ENCODE measurements at regions not wholly inside any gene's neighbourhood (a gene's known extent, or its start where the extent isn't known, plus 50 kb on each side); places are given as distances from the start of the nearest gene placed in this dataset.
"Not testable (repeated sequence)": the region's sequence is repeated elsewhere in the genome, so short reads cannot be mapped to it uniquely, and the experiment has no call there.

- no peak for TF ChIP-seq CTCF (IDR thresholded peaks at IDR 0.05; ENCODE audit: insufficient read depth, low read length, poor library complexity, severe bottlenecking)
- DNase-seq (ENCODE audit: low read depth) = no peak
- no peak overlapping the region for H3K4me3 ChIP-seq (ENCODE audit: low read depth, low read length)
- no peaks in the 10 kb centered on the region for H3K27me3 ChIP-seq (ENCODE audit: control insufficient read depth, insufficient read depth, low read length)
- H3K36me3 ChIP-seq (ENCODE audit: control insufficient read depth, insufficient read depth, low read length) = no peaks in the 10 kb centered on the region
These were observed 1156.1 kb downstream of the TBL1XR1 start for GRCh38 chr3:176041185-176041584.

- no peak for DNase-seq (ENCODE audit: low read depth)
- no peaks in the 10 kb centered on the region for H3K36me3 ChIP-seq (ENCODE audit: control insufficient read depth, insufficient read depth, low read length)
- no peak for TF ChIP-seq CTCF (IDR thresholded peaks at IDR 0.05; ENCODE audit: insufficient read depth, low read length, poor library complexity, severe bottlenecking)
These were observed 1159.6 kb downstream of the TBL1XR1 start for GRCh38 chr3:176037636-176038035.

GRCh38 chr3:176032043-176032442 lies 1165.2 kb downstream of the TBL1XR1 start:
- Histone ChIP-seq H3K4me3 (ENCODE audit: low read depth, low read length) (no peak overlapping the region), H3K27me3 (ENCODE audit: control insufficient read depth, insufficient read depth, low read length) (no peaks in the 10 kb centered on the region), H3K36me3 (ENCODE audit: control insufficient read depth, insufficient read depth, low read length) (no peaks in the 10 kb centered on the region)
- no peak for TF ChIP-seq CTCF (IDR thresholded peaks at IDR 0.05; ENCODE audit: insufficient read depth, low read length, poor library complexity, severe bottlenecking)
- no peak for DNase-seq (ENCODE audit: low read depth)

More at GRCh38 chr3:176037636-176038035, 1159.6 kb downstream of the TBL1XR1 start:
- H3K4me3 ChIP-seq (ENCODE audit: low read depth, low read length) = no peak overlapping the region
- no peaks in the 10 kb centered on the region for H3K27me3 ChIP-seq (ENCODE audit: control insufficient read depth, insufficient read depth, low read length)

- H3K27me3 ChIP-seq (ENCODE audit: control insufficient read depth, insufficient read depth, low read length); DNase-seq (ENCODE audit: low read depth); H3K4me3 ChIP-seq (ENCODE audit: low read depth, low read length); H3K36me3 ChIP-seq (ENCODE audit: control insufficient read depth, insufficient read depth, low read length): not testable (repeated sequence)
These were observed 1157.1 kb downstream of the NAALADL2 start for GRCh38 chr3:176016203-176016602.

GRCh38 chr3:176015228-176015627 lies 1156.1 kb downstream of the NAALADL2 start:
- not testable (repeated sequence) for H3K36me3 ChIP-seq (ENCODE audit: control insufficient read depth, insufficient read depth, low read length); H3K27me3 ChIP-seq (ENCODE audit: control insufficient read depth, insufficient read depth, low read length); DNase-seq (ENCODE audit: low read depth); H3K4me3 ChIP-seq (ENCODE audit: low read depth, low read length)

GRCh38 chr3:176009256-176009655 lies 1150.1 kb downstream of the NAALADL2 start:
- Histone ChIP-seq H3K4me3 (ENCODE audit: low read depth, low read length) (no peak overlapping the region), H3K36me3 (ENCODE audit: control insufficient read depth, insufficient read depth, low read length) (no peaks in the 10 kb centered on the region), H3K27me3 (ENCODE audit: control insufficient read depth, insufficient read depth, low read length) (no peaks in the 10 kb centered on the region)
- DNase-seq (ENCODE audit: low read depth) = no peak
- no peak for TF ChIP-seq CTCF (IDR thresholded peaks at IDR 0.05; ENCODE audit: insufficient read depth, low read length, poor library complexity, severe bottlenecking)

- H3K4me3 ChIP-seq (ENCODE audit: low read depth, low read length) = no peak overlapping the region
- no peak for DNase-seq (ENCODE audit: low read depth)
- no peaks in the 10 kb centered on the region for H3K27me3 ChIP-seq (ENCODE audit: control insufficient read depth, insufficient read depth, low read length)
- H3K36me3 ChIP-seq (ENCODE audit: control insufficient read depth, insufficient read depth, low read length) = no peaks in the 10 kb centered on the region
- TF ChIP-seq CTCF (IDR thresholded peaks at IDR 0.05; ENCODE audit: insufficient read depth, low read length, poor library complexity, severe bottlenecking) = no peak
These were observed 1146.4 kb downstream of the NAALADL2 start for GRCh38 chr3:176005564-176005963.

All from kidney epithelial cell (primary cell).